COLO668 (cell line): ENCODE measurements at regions not wholly inside any gene's neighbourhood (a gene's known extent, or its start where the extent isn't known, plus 50 kb on each side); places are given as distances from the start of the nearest gene placed in this dataset.
"Not testable (repeated sequence)": the region's sequence is repeated elsewhere in the genome, so short reads cannot be mapped to it uniquely, and the experiment has no call there.

Experiments
- DNase-seq: peaks from one replicate; lab custom pipeline; 2025; ENCODE audit not compliant: unreplicated experiment; lab: John Stamatoyannopoulos, UW

DNA sequence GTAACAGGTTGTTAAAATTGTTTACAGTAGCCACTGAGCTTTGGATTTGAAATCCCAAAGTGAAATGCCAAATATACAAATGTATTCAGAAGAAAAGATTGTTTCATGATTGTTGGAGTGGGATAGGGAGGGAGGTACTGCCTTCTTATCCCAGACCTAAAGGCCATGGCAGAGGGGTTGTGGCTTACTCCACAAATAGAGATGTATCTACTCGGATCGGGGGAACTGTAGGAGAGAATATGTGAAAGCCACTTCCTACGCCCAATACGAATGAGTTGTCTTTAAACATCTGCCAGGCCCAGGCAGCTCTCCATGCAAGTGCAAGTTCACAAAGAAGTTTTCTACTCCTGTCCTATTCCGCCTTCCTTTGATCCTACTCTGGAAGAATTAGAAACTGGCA is 150.2 kb upstream of the PRSS12 start:
- not testable (repeated sequence) for DNase-seq

DNA sequence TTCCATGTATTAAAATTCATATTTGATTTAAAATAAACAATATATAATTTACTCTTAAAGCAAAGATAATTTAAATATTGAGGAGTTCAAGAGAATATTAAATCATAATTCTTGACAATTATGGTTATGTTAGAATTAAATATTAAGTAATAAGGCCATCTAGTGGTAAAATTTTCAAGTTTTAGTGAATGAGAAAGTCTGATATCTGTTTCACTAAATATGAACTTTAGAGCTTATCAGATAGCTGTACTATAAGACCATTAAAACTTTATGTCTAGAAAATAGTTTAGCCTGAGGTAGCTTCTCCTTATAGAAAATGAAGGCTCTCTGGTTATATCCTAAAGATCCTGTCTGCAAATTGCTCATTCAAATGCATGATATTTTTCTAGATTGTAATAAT is 152.1 kb upstream of the PRSS12 start:
- DNase-seq: not testable (repeated sequence)

DNA sequence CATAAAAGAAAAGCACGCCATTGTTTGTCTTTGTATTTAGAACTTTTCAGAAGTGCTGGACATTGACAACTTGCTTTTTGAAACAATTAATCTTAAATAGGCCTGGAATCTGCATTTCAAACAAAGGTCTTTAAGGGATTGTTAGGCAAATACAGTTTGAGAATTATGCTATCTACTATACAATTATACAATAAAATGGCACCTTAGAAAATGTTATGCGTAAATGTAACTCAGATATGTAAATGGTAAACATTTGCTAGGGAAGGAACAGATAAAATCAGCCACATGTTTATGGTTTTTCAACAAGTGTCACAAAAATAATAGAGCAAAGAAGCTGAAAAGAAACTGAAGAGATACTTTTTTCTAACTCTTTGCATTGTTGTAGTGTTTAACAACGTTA is 152.7 kb upstream of the PRSS12 start:
- not testable (repeated sequence) for DNase-seq

DNA sequence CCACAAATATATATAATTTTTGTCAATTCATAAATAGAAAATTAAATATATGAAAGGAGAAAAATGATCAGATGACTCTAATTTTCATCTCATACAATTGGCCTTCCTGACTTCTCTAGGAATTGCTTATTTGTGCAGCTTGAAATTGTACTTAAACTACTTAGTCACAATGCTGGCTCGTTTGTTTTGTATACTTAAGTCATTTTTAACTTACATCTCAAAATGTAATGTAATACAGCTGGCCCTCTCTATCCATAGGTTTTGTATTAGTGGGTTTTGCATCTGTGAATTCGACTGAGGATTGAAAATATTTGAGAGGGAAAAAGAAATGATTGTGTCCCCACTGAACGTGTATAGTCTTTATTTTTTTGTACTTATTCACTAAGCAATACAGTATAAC is 160.1 kb upstream of the PRSS12 start:
- DNase-seq: not testable (repeated sequence)

GRCh38 chr4:118514332-118514731 is 161.5 kb upstream of the PRSS12 start:
- DNase-seq: not testable (repeated sequence)

DNA sequence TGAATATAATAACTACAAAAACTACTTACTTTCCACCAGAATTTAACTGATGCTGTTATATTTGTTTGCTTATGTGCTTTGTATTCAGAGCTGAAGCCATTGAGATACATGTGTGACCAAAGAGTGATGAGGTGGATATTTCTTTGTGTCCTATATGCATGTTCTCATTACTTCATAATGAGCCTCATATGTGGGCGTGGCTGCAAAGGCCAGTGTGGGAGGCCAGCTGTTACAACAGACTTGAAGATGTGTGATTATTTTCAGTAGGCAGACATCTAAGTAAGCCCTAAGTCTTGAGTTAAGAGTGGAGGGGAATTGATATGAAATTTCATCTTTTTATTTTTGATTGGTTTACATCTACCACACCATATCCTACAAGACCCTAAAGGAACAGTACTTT is 163.3 kb upstream of the PRSS12 start:
- DNase-seq: not testable (repeated sequence)

DNA sequence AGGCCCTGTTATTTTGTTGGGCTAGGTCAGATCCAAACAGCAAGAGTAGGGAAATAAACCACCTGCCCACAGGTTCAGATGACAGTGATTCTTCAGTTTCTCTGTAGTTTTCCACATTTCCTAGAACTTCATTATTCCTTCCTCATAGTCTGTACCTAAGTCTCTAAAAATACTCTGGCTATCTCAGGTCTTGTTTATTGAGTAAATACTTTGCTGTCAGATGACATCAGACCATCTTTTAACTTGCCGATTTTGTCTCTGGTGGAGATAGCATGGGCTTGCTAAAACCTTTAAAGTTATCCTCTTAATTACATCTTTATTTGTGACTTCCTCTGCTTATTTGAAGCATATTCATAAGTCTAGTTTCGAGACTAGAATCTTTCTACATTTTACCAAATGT is 155.1 kb upstream of the METTL14 start:
- DNase-seq: not testable (repeated sequence)

DNA sequence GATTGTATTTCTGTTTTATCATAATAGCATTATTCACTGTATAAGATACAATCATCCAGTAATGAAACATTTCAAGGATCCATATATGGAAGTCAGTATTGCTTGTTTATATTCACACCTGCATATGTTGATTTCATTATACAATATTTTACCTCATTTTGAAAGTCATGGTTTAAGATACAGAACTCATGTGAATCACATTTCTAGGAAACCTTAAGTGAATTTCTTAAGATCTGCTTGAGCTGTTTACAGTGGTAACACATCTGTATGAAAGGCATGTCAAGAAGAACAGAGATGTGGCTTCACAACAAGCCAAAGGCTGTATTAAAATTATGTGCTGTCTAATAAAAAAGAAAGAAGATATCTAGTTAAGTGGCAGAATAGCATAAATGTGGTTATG is 153.2 kb upstream of the METTL14 start:
- DNase-seq: not testable (repeated sequence)

DNA sequence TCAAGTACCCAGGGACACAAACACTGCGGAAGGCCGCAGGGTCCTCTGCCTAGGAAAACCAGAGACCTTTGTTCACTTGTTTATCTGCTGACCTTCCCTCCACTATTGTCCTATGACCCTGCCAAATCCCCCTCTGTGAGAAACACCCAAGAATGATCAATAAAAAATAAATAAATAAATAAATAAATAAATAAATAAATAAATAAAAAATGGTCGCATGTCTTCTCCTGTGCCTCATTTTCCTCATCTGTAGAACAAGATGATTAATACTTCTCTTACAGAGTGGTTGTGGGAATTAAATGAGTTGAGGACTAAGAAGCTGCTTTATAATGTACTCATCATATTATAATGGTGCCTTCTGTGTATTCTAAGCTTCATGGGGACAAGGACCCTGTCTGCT is 149.4 kb upstream of the METTL14 start:
- DNase-seq: not testable (repeated sequence)

DNA sequence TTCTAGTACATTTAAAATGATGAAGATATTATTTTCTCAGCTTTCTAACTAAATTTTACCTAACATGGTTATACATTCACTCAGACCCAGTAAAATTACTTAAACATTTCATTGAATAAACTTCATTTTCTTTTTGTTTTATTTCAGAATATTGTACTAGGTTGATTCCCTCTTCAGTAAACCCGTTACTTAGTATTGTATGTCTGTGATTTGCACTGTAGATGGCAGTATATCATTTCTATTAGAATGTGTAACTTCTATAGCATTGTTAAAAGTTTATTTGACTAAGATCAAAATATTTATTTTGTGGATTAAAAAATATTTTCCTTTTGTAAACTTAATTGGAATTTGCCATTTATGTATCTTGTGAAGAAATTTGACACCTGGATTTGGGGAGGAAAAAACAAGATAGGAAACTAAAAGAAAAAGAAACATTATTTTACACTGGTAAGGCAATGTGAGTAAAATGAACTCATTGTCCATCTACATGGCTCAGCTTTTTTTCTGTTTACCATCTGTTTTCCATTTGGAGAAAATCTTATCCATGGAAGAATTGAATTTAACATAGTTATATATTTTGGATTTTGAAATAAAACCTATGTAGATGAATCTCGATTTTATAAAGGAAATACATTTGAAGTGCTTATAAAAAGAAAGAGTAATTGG is 145.6 kb upstream of the METTL14 start:
- DNase-seq: not testable (repeated sequence)

DNA sequence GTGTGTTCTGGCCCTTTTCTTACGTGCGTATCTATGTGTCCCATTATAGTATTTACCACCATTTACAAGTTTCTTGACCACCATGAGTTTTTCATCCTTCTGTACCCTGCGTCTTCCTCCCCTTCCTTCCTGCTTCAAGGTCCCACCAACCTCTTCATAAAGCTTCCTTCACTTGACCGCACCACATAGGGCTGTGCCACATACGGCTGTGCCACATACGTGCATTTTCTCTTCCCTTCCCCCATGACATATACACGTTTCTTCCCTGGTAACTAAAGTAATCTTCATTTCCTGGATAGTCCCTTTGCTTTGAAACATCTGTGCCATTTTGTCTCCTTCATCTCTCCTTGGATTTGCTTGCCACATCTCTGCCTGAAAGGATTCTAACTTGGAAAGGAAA is 128.6 kb upstream of the METTL14 start:
- DNase-seq: not testable (repeated sequence)

DNA sequence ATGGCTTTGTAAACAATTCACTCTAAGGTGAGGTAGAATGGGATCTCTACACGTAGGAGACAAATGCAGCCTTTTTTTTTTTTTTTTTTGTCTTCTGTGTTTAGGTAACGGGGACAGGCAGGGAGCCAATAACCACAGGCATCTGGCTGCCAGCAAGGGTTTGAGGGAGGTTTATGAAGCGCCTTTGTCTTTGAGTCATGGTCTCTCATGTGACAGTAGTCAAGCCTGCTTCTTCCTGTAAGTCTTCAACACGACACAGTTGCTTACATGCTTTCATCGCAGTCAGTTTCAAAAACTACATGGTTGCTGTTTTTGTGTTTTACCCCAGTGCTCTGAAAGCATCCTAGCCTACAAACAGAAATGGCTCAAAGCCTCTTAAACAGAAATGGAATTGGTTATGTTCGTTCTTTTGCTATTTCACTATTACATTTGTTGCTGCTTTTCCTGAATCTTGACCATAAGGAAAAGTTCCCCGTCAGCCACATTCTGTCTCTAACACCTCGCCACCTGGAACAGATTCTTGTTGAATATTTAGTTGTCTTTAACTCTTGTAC is 127.8 kb upstream of the METTL14 start:
- DNase-seq: no peak

DNA sequence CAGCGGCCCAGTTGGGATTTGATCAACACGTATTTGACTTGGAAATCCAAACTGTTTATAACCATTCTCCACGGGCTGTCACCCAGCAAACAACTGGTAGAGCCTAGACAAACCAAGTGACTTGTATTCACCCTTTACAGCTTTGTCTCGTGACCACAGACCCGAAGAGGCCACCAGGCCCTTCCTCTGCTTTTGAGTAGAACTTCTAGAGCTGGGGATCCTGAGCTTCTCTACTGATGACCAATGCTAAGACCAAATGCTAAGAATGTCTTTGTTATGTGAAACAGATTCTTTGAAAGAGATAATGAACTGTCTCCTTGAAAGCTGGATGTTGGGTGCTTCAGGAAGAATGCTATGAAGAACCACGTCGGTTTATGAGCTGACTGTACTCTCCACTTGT is 127.0 kb upstream of the METTL14 start:
- DNase-seq: not testable (repeated sequence)

GRCh38 chr4:118561559-118561958 is 123.6 kb upstream of the METTL14 start:
- not testable (repeated sequence) for DNase-seq

- not testable (repeated sequence) for DNase-seq
These were observed 119.1 kb upstream of the METTL14 start for GRCh38 chr4:118566003-118566513.

- not testable (repeated sequence) for DNase-seq
These were observed 112.2 kb upstream of the METTL14 start for GRCh38 chr4:118572991-118573390.

- not testable (repeated sequence) for DNase-seq
These were observed 110.8 kb upstream of the METTL14 start for GRCh38 chr4:118574251-118574913.

- not testable (repeated sequence) for DNase-seq
These were observed 110.1 kb upstream of the METTL14 start for GRCh38 chr4:118575057-118575456.

- not testable (repeated sequence) for DNase-seq
These were observed 109.5 kb upstream of the METTL14 start for GRCh38 chr4:118575726-118576125.

GRCh38 chr4:118576709-118577219 is 108.4 kb upstream of the METTL14 start:
- not testable (repeated sequence) for DNase-seq

DNA sequence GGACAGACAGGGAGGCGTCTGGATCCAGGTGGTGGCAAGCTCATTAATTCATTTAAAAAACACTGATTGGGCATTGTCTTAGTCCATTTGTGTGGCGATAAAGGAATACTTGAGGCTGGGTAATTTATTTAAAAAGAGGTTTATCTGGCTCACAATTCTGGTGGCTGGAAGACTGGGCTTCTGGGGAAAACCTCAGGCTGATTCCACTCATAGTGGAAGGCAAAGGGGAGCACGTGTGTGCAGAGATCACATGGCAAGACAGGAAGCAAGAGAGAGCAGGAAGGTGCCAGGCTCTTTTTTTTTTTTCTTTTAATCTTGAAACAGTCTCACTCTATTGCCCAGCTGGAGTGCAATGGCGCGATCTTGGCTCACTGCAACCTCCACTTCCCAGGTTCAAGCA is 100.2 kb upstream of the METTL14 start:
- DNase-seq: no peak

DNA sequence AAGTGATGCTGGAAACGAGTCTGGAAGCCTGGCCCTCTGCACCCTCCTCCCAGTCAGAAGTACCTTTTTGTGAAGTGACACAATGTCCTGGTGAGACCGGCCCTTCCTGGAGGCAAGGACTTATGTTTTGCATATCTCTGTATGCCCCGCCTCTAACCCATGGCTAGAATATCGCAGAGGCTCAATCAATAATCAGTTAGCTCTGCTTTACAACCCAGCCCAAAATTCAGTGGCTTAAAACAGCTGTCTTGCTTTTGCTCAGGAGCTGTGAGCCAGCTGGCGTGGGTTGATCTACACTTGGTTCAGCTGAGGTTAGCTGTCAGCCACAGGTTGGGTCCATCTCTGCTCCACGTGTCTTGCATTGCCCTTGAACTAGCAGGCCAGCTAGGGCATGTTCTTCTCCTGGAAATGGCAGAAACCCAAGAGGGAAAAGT is 98.8 kb upstream of the METTL14 start:
- no peak for DNase-seq
